ENCODE measurements at regions not wholly inside any gene's neighbourhood (a gene's known extent, or its start where the extent isn't known, plus 50 kb on each side); places are given as distances from the start of the nearest gene placed in this dataset.

GRCh38 chr3:159879146-159879545, 109.5 kb upstream of the IL12A start:
- Histone ChIP-seq H3K79me2 (replicated peaks; ENCODE audit: insufficient read depth) (peaks cover 7% of the 10 kb centered on the region; the same call in 1 of the 2 replicates), H3K4me1 (ENCODE audit: insufficient read depth) (peaks cover 19% of the 10 kb centered on the region; the same call in 1 of the 2 replicates), H3K4me2 (no peak overlapping the region), H3K27me3 (ENCODE audit: insufficient read depth) (no peaks in the 10 kb centered on the region), H3K36me3 (ENCODE audit: insufficient read depth) (no peaks in the 10 kb centered on the region), H2AFZ (no peak overlapping the region), H3K4me3 (no peak overlapping the region), H3K9me2 (ENCODE audit: insufficient read depth) (no peaks in the 10 kb centered on the region), H3F3A (replicated peaks; ENCODE audit: low read depth) (no peaks in the 10 kb centered on the region), H3K27ac (ENCODE audit: low read depth) (no peak overlapping the region), H4K20me1 (replicated peaks; ENCODE audit: insufficient read depth) (no peaks in the 10 kb centered on the region)
- Mint-ChIP-seq H3K4me3 (no peak overlapping the region), H3K36me3 (ENCODE audit: low read depth) (peaks cover 4% of the 10 kb centered on the region; the same call in 1 of the 3 replicates), H3K9me3 (no peaks in the 10 kb centered on the region), H3K27ac (no peak overlapping the region), H3K27me3 (ENCODE audit: insufficient read depth, low read depth, poor library complexity) (no peaks in the 10 kb centered on the region), H3K4me1 (peaks cover 20% of the 10 kb centered on the region)
- ATAC-seq (no peak), DNase-seq (ENCODE audit: low spot score) (no peak)
- TF ChIP-seq CREB1 (CRISPR knock-in tag; IDR thresholded peaks at IDR 0.05; ENCODE audit: low read depth) (no peak), ZNF462 (CRISPR knock-in tag; IDR thresholded peaks at IDR 0.05) (no peak), ZNF331 (CRISPR knock-in tag; IDR thresholded peaks at IDR 0.05; ENCODE audit: low read depth) (no peak), ZNF114 (CRISPR knock-in tag; IDR thresholded peaks at IDR 0.05) (no peak), STAT1 (IDR thresholded peaks at IDR 0.05; ENCODE audit: unreplicated experiment) (no peak), JUNB (IDR thresholded peaks at IDR 0.05; ENCODE audit: unreplicated experiment) (no peak), EZH2phosphoT487 (IDR thresholded peaks at IDR 0.05; ENCODE audit: unreplicated experiment) (no peak), REST (IDR thresholded peaks at IDR 0.05; ENCODE audit: unreplicated experiment) (no peak), CTCF (conservative IDR thresholded peaks at IDR 0.05; ENCODE audit: low read depth in 2 of 2) (no peak), EZH2 (IDR thresholded peaks at IDR 0.05; ENCODE audit: low read depth, unreplicated experiment) (no peak), NANOG (IDR thresholded peaks at IDR 0.05; ENCODE audit: borderline replicate concordance) (no peak)
- TF ChIP-seq, protein P1, sequence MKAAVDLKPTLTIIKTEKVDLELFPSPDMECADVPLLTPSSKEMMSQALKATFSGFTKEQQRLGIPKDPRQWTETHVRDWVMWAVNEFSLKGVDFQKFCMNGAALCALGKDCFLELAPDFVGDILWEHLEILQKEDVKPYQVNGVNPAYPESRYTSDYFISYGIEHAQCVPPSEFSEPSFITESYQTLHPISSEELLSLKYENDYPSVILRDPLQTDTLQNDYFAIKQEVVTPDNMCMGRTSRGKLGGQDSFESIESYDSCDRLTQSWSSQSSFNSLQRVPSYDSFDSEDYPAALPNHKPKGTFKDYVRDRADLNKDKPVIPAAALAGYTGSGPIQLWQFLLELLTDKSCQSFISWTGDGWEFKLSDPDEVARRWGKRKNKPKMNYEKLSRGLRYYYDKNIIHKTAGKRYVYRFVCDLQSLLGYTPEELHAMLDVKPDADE (IDR thresholded peaks at IDR 0.05), result no peak
